Psoas muscle (tissue), 7 donors: ENCODE measurements at regions not wholly inside any gene's neighbourhood (a gene's known extent, or its start where the extent isn't known, plus 50 kb on each side); places are given as distances from the start of the nearest gene placed in this dataset.

Experiments
- ATAC-seq, 4 donors: fragments of 200-7000 bp; cut with Tn5 transposase; one replicate each; pipeline ENCODE4 v1.9.1; 2020; ENCODE audit warnings: moderate library complexity in 3 of 4, mild to moderate bottlenecking in 2 of 4
- DNase-seq, 2 donors: peaks; one replicate each; pipeline ENCODE4 v3.0.0-alpha.2; 2020
- H3K27ac ChIP-seq: fragments of 200-600 bp; one replicate; pipeline ENCODE4 v1.8.0; 2022
- H3K27me3 ChIP-seq, 3 donors: fragments of 200-600 bp in 1 of 3; one replicate each; pipeline versions ENCODE4 v1.6.1 to v1.8.0; 2013 to 2022; ENCODE audit warnings: low read length in 2 of 3, mild to moderate bottlenecking in 2 of 3, moderate library complexity in 1 of 3; ENCODE audit not compliant: insufficient read depth in 3 of 3
- H3K36me3 ChIP-seq, 2 donors: fragments of 200-600 bp in 1 of 2; one replicate each; pipeline versions ENCODE4 v1.6.1 to v1.8.0; 2013 to 2022; ENCODE audit warnings: low read depth in 1 of 2, mild to moderate bottlenecking in 1 of 2, moderate library complexity in 1 of 2; ENCODE audit not compliant: insufficient read depth in 1 of 2
- H3K4me1 ChIP-seq: fragments of 200-600 bp; one replicate; pipeline ENCODE4 v1.8.0; 2022
- H3K4me3 ChIP-seq: fragments of 200-600 bp; one replicate; pipeline ENCODE4 v1.8.0; 2022; ENCODE audit warnings: mild to moderate bottlenecking
- H3K9me3 ChIP-seq: fragments of 200-600 bp; one replicate; pipeline ENCODE4 v1.8.0; 2022
- CTCF ChIP-seq: fragments of 200-600 bp; IDR thresholded peaks from one replicate; pipeline ENCODE4 v1.8.0; 2022; ENCODE audit warnings: antibody characterized with exemption
- WGBS, 3 donors: extraction: QIAGEN DNeasy Blood & Tissue Kit; methylation state at CpG; one replicate each; pipeline versions ENCODE4 v1.1.6 to v1.1.7; 2013; 5-methylcytosine and 5-hydroxymethylcytosine counted together
- intact Hi-C, 2 donors: fragments of 100-400 bp; cut with DNase I; formaldehyde crosslinking; loops; one replicate each; pipeline versions ENCODE4 v1.11.0 to v1.14.2; 2022
- donor health status: healthy with polysubstance abuse.
- donor health status: DM: no; HTN: no; CAD: no; lungs with moderate emphysema.
- donor health status: Bipolar disorder and iron deficiency.
- donor health status: healthy.
- donor health status: DM: yes; HTN: yes; CAD: no.
- donor health status: DM: no; HTN: no; CAD: no.
- donor health status: DM: yes; HTN: yes; CAD: no.

GRCh38 chr12:102757882-102758226 is 159.2 kb downstream of the PAH start:
- no peak for TF ChIP-seq CTCF
- no peak for DNase-seq
- H3K9me3 ChIP-seq = no peaks in the 10 kb centered on the region
- H3K27me3 ChIP-seq = no peaks in the 10 kb centered on the region
- no peak for ATAC-seq
- intact Hi-C loops = no loop called here
- no peaks in the 10 kb centered on the region for H3K36me3 ChIP-seq
- H3K27ac ChIP-seq = no peak overlapping the region
- no peaks in the 10 kb centered on the region for H3K4me1 ChIP-seq
- WGBS, 3 donors = 72 to 89% (median 79%) methylated on average over 1 of the region's 1 CpG
- H3K4me3 ChIP-seq = no peak overlapping the region

GRCh38 chr12:102757154-102757881 is 159.7 kb downstream of the PAH start:
- Histone ChIP-seq H3K36me3 (no peaks in the 10 kb centered on the region), H3K4me3 (no peak overlapping the region), H3K9me3 (no peaks in the 10 kb centered on the region), H3K27ac (no peak overlapping the region), H3K27me3 (no peaks in the 10 kb centered on the region), H3K4me1 (no peaks in the 10 kb centered on the region)
- intact Hi-C loops = no loop called here
- WGBS, 3 donors = 56 to 71% (median 65%) methylated on average over 8 of the region's 8 CpGs
- no peak for TF ChIP-seq CTCF
- peak in 1 of 2 donors; percentile 61 for DNase-seq
- no peak for ATAC-seq

- ATAC-seq (no peak), DNase-seq (peak in 1 of 2 donors; percentile 18)
- H3K4me1 ChIP-seq = no peaks in the 10 kb centered on the region
- no peaks in the 10 kb centered on the region for H3K9me3 ChIP-seq
- 56 to 77% (median 57%) methylated on average over 3 of the region's 3 CpGs for WGBS, 3 donors
- intact Hi-C loops = no loop called here
- no peak overlapping the region for H3K27ac ChIP-seq
- H3K36me3 ChIP-seq = no peaks in the 10 kb centered on the region
- no peak for TF ChIP-seq CTCF
- H3K4me3 ChIP-seq = no peak overlapping the region
- no peaks in the 10 kb centered on the region for H3K27me3 ChIP-seq
Observed at GRCh38 chr12:102756530-102756929, 160.5 kb downstream of the PAH start.

- intact Hi-C loops = no loop called here
- H3K27ac ChIP-seq = no peak overlapping the region
Observed at GRCh38 chr12:102755266-102755665, 161.8 kb downstream of the PAH start.

More at GRCh38 chr12:102755266-102755665, 161.8 kb downstream of the PAH start:
- DNase-seq (no peak), ATAC-seq (no peak)
- Histone ChIP-seq H3K4me1 (no peaks in the 10 kb centered on the region), H3K9me3 (no peaks in the 10 kb centered on the region), H3K27me3 (no peaks in the 10 kb centered on the region), H3K36me3 (no peaks in the 10 kb centered on the region), H3K4me3 (no peak overlapping the region)
- WGBS, 3 donors = 57 to 87% (median 57%) methylated on average over 3 of the region's 3 CpGs
- TF ChIP-seq CTCF = no peak
